ENCODE measurements at regions not wholly inside any gene's neighbourhood (a gene's known extent, or its start where the extent isn't known, plus 50 kb on each side); places are given as distances from the start of the nearest gene placed in this dataset.

GRCh38 chr11:115687934-115688333, 183.7 kb upstream of the CADM1 start:
- DNase-seq (ENCODE audit: low read depth in 1 of 2, low spot score in 1 of 2): no peak

- DNase-seq (ENCODE audit: low read depth in 1 of 2, low spot score in 1 of 2): no peak
Measured at GRCh38 chr11:115684699-115685098, 180.5 kb upstream of the CADM1 start.

DNA sequence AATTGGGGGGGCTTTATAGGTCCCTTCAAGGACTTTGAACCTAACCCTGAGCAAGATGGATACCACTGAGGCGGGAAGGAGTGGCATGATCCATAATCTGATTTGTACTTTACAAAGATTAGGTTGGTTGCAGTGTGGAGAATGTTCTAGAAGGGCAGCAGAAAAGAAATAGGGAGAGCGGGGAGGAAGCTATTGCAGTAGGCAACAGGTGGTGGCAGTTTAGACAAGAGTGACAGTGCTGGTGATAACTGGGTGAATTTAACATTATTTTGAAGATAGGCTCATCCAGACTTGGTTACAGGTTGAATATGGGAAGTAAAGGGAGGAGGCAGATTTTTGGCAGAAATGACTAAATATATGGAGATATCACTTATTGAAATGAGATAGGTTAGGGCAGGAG, 179.9 kb upstream of the CADM1 start:
- no peak for DNase-seq (ENCODE audit: low read depth in 1 of 2, low spot score in 1 of 2)

DNA sequence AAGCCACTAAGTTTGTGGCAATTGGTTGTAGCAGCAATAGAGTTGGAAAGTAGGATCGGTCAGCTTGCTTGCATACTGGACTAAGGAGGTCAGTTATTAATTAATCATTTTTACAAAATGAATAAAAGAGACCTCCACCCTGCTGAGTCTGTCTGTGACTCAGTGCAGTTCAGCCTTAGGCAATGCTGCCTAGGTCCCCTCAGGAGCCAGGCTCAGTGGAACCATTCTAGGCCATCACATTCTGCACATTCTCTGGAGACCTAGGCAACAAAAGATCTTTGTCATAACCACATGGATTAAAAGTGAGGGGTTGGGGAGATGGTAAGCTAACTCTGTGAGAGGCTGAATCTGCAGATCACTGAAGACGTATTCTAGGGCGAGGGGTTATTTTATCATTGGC, 178.7 kb upstream of the CADM1 start:
- DNase-seq (ENCODE audit: low read depth in 1 of 2, low spot score in 1 of 2): no peak

DNA sequence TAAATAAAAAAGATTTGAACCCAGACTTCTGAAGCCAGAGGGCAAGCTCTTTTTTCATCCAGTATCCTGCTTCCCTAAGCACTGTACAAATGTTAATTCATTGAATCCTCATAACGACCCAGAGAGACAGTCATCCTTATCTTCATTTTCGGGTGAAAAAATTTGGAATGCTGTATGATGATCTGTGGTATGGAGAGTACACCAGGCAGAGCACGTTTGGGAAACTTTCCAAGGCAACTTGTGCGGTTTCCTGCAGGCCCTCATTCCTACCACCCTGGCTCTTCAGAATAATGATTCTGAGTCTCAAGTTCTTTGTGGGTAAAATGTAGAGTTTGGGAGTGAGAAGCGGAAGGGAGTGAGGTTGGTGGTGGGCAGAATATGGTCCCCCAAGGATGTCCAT, 177.9 kb upstream of the CADM1 start:
- DNase-seq (ENCODE audit: low read depth in 1 of 2, low spot score in 1 of 2): no peak

- DNase-seq (ENCODE audit: low read depth in 1 of 2, low spot score in 1 of 2): no peak
Measured at GRCh38 chr11:115679945-115680344, 175.7 kb upstream of the CADM1 start.

- no peak for DNase-seq (ENCODE audit: low read depth in 1 of 2, low spot score in 1 of 2)
Measured at GRCh38 chr11:115678942-115679341, 174.7 kb upstream of the CADM1 start.

GRCh38 chr11:115677190-115677589, 173.0 kb upstream of the CADM1 start:
- DNase-seq (ENCODE audit: low read depth in 1 of 2, low spot score in 1 of 2): no peak

- DNase-seq (ENCODE audit: low read depth in 1 of 2, low spot score in 1 of 2): no peak
Measured at GRCh38 chr11:115676768-115677167, 172.6 kb upstream of the CADM1 start.

DNA sequence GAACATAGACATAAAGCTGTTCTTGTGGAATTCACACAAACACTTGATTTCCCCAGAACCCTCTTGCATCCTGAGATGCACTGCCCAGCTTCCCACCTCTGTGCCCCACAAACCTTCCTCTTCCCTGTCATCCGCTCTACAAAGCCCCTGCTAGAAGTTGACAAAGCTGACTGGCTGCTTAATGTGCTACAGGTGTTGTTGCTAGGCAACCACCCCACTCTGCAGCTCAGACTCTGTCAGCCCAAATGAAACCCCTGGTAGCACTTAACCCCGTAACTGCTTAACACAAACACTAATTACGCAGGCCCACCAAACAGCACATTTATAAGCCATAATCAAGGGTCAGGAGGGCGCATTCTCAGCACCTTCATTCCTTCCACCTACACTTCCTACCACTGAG, 172.0 kb upstream of the CADM1 start:
- no peak for DNase-seq (ENCODE audit: low read depth in 1 of 2, low spot score in 1 of 2)

GRCh38 chr11:115674937-115675544, 170.8 kb upstream of the CADM1 start:
- DNase-seq (ENCODE audit: low read depth in 1 of 2, low spot score in 1 of 2): no peak

DNA sequence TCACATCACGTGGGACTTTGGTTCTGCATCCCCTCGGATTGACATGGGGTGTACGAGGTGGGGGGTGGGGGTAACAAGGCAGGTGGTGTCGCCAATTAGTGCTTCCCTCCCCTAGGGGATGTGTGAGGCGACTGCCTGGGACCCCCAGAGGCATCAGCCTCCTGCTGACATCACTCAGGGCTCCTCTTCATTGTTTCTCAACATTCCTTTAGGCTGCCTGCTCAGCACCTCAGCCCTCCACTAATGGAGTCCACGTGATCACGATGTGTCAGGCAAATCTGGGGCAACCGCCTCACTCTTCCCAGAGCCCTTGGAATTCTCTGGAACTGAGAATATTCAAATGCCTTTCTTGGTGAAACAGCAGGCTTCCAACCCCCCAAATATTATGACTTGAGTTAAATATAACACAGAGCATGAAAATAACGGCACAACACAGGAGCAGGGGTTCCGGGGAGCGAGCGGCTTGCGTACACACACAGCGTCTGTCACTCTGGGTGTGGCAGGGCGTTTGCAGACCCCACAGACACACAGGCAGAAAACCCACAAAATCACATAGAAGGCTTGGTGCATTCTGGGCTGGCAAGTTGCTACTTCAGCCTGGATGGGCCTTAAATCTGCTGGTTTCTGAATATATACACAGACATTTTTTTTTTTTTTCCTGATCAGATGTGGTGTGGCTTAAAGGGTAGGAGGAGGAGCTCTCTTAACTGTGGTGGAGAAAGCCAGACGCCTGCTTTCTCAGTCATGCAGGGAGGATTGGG, 170.1 kb upstream of the CADM1 start:
- no peak for DNase-seq (ENCODE audit: low read depth in 1 of 2, low spot score in 1 of 2)

DNA sequence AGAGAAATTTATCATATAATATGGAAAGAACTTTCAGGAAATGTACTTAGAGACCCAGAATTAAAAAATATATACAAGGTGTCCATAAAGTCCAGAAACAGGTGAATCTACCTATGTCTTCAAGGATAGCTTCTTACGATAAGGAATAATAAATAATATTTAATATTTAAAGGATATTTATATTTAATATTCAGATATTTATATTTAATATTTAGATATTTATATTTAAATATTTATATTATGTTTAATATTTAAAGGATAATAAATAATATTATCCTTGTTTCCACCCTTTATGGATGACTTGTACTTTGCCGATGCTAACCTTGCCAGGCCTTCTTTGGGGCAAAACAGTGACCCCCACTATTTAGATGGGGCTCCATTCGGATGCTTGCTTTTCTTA, 169.5 kb upstream of the CADM1 start:
- no peak for DNase-seq (ENCODE audit: low read depth in 1 of 2, low spot score in 1 of 2)

- DNase-seq (ENCODE audit: low read depth in 1 of 2, low spot score in 1 of 2): no peak
Measured at GRCh38 chr11:115672999-115673411, 168.8 kb upstream of the CADM1 start.

- no peak for DNase-seq (ENCODE audit: low read depth in 1 of 2, low spot score in 1 of 2)
Measured at GRCh38 chr11:115672412-115672811, 168.2 kb upstream of the CADM1 start.

GRCh38 chr11:115670538-115671205, 166.5 kb upstream of the CADM1 start:
- DNase-seq (ENCODE audit: low read depth in 1 of 2, low spot score in 1 of 2): no peak

GRCh38 chr11:115665958-115666357, 161.7 kb upstream of the CADM1 start:
- DNase-seq (ENCODE audit: low read depth in 1 of 2, low spot score in 1 of 2): no peak

DNA sequence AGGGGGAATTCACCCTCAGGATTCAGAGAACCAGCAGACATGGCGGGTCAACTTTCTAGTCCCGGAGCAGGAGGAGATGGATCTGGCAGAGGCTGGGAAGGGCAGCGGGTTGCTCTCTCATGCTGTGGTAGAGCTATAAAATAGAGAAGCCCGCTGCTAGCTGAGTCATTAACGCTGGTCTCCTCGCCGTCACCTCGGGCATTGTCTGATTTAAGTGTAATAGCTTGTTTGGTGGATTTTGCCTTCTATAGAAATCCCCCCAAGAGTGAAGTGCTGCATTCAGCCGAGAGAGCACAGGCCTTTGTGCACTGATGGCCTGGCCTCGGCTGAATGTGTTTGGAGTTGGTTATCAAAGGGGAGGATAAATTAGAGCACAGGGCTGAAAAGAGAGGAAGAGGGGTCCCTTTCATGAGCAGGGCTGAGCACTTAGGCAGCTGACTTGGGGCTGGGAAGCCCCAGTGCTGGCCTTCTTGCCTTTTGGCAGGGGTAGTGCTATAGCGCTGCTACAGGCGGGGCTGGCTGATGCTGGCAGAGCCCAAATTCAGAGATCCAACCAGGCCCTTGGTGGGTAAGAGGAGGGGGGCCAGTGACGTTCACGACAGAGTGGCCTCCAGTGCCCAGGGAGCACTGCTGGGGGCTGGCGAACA, 161.1 kb upstream of the CADM1 start:
- DNase-seq (ENCODE audit: low read depth in 1 of 2, low spot score in 1 of 2): no peak

DNA sequence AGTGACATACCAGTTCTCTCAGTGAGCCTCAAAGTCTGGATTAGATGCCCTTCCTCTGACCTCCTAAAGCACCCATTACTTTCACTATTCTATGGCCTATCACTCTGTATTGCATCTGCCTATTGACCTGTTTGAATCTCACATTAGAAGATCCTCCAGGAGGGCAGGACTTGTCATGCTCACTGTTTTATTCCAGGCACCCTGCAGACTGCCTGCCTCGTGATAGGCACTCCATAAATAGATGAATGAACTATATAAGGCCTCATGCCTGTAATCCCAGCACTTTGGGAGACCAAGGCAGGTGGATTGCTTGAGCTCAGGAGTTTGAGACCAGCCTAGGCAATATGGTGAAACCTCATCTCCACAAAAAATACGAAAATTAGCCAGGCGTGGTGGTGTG, 160.1 kb upstream of the CADM1 start:
- no peak for DNase-seq (ENCODE audit: low read depth in 1 of 2, low spot score in 1 of 2)

DNA sequence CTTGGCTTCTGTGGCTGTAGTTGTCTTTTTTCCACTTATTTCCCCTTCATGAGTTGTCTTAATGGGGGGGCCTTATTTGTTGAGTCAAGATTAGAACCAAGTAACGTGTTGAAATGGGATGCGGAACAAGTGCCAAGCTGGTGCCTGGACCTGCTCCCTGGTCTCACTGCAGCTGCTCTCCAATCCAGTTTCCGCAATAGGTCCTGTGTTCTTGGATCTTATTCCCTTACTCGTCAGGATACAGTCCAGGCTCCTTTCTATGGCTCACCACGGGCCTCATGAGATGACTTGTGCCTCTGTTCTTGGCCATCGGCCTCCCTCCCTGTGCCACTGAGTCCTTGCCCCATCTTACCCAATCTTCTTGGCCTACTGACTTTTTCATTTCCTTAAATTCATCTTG, 159.6 kb upstream of the CADM1 start:
- DNase-seq (ENCODE audit: low read depth in 1 of 2, low spot score in 1 of 2): no peak

DNA sequence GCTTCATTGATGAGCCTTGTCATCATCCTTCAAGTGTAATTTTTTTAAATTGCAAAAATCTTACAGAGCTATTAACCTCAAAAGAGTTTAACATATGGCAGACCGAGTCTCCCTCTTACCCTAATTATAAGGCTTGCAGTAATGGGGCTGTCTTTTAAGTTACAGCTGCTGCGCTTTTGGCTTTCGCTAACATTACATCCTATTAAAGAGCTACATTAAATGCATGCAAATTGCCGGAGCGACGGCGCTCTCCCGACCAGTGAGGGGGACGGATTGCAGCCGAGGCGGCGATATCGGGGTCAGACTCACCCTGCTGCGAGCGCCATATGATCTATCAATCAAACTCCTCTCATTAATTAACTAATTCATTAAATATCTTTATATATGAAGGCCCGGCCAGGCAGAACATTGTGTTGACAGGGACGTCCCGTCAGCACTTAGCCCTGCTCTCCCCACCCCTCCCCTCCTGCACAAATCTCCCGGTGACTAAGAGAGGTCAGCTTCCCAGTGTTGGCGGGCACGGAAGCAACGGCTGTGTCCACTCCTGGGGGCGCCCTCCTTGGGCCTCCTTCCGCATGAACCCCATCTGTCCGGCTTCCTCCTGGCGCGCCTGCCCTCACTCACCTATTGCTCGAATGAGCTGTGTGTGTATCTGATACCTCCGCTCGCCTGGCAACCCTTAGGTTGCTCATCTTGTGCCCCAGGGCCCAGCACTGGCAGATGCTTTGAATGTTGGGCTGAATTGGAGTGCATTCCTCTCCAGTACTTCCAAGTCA, 156.0 kb upstream of the CADM1 start:
- DNase-seq (ENCODE audit: low read depth in 1 of 2, low spot score in 1 of 2): no peak

Data from stimulated activated CD4-positive, alpha-beta T cell treated with anti-CD3 and anti-CD28 coated beads, Interleukin-15, amount 100 ng/mL, for 1 hour (primary cell).